Activated gamma-delta T cell treated with anti-CD3 and anti-CD28 coated beads, Interleukin-2, amount 50 U/mL, for 16 hours (primary cell): ENCODE measurements at regions not wholly inside any gene's neighbourhood (a gene's known extent, or its start where the extent isn't known, plus 50 kb on each side); places are given as distances from the start of the nearest gene placed in this dataset.
"Not testable (repeated sequence)": the region's sequence is repeated elsewhere in the genome, so short reads cannot be mapped to it uniquely, and the experiment has no call there.

Source experiments
- DNase-seq: peaks from one replicate; pipeline ENCODE4 v3.0.0-alpha.2; 2020; ENCODE audit warnings: low read depth

DNA sequence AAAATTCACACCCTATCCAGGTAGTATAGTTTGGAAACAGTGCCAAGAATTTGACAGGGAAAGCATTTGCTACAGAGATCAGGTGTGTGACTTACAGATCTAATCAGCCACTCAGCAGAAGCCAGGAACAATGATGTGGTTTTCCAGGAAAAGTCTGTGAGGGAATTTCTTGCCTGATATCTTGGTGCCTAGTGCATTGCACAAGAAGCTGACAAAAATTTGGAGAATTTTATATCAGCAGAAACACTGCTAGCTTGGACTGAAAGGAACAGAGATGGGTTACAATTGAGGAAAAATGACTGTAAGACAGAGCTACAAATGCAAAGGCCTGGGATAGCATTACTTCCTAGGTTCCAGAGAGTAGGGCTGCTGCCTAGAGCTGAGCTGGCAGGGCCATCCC is 658.1 kb upstream of the CHD1 start:
- no peak for DNase-seq

DNA sequence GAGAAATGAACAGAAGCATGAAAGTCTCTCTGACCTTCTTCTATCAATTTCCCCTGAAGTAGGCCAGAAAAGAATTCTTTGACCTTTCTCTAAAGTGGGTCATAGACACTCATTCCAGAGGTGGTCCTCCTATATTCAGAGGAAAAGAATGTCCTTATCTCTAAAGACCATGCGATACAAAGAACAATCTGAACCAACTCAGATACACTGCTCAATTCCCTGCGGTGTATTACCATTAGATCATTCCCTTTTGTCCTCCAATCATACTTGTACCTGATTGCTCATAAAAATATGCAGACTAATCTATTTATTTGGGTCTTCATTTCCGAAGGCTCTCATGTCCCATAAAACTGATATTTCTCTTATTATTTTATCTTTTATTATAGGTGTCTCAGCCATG is 652.4 kb upstream of the CHD1 start:
- DNase-seq: not testable (repeated sequence)

DNA sequence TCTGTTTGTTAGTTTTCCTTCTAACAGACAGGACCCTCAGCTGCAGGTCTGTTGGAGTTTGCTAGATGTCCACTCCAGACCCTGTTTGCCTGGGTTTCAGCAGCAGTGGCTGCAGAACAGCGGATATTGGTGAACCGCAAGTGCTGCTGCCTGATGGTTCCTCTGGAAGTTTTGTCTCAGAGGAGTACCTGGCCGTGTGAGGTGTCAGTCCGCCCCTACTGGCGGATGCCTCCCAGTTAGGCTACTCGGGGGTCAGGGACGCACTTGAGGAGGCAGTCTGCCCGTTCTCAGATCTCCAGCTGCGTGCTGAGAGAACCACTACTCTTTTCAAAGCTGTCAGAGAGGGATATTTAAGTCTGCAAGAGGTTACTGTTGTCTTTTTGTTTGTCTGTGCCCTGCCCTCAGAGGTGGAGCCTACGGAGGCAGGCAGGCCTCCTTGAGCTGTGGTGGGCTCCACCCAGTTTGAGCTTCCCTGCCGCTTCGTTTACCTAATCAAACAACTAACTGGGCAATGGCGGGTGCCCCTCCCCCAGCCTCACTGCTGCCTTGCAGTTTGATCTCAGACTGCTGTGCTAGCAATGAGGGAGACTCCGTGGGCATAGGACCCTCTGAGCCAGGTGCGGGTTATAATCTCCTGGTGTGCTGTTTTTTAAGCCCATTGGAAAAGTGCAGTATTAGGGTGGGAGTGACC is 634.3 kb upstream of the CHD1 start:
- DNase-seq: not testable (repeated sequence)

GRCh38 chr5:99553211-99553810 is 624.5 kb upstream of the CHD1 start:
- no peak for DNase-seq

- no peak for DNase-seq
Observed at GRCh38 chr5:99544356-99544755, 615.5 kb upstream of the CHD1 start.

DNA sequence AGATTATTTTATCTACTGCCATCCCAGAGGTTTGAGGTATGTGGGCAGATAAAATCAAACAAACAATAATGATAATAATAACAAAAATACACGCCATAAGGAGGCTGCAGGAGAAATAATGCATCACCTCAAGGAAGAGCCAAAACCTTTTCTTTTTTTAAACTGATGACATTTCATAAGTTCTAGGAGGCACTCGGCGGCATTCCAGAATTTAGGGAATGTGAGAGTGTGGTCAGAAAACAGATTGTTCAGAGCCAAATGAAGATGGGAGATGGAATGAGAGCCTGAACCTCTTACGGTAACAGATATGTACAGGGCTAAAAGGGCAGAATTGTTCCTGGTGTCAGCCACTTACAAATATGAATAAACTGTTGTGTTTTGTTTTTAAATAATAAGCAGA is 615.0 kb upstream of the CHD1 start:
- DNase-seq: no peak

DNA sequence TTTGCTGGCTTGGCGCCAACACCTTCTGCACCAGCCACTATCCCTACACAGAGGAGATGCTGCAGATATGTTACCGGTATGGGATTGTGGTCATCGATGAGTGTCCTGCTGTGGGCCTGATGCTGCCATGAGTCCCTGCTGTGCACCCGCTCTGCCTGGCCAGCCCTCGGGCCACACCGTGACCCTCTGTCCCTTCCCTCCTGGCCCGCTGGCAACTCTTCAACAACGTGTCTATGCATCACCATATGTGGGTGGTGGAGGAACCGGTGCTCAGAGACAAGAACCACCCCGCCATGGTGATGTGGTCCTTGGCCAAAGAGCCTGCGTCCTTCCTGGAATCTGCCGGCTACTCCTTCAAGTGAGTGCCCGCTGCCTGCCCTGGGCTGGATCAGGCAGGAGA is 605.4 kb upstream of the CHD1 start:
- not testable (repeated sequence) for DNase-seq

DNA sequence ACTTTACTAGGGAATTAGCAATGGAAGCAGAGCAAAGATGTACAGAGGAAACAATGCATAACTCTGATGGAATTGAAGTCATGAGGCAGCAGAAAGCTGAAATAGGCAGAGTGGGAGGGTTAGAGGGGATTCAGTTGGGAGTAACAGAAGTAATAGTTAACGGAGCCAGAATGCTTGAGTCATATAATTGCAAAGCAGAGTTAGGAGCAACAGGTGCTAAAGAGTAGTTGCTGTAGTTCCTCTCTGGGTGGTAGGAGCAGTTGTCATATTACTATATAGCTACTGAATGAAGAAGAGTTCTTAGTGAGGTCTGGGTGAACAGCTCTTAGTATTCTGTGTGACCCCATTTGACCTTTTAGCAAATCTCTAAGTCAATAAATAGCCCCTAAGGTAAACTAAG is 592.9 kb upstream of the CHD1 start:
- not testable (repeated sequence) for DNase-seq

DNA sequence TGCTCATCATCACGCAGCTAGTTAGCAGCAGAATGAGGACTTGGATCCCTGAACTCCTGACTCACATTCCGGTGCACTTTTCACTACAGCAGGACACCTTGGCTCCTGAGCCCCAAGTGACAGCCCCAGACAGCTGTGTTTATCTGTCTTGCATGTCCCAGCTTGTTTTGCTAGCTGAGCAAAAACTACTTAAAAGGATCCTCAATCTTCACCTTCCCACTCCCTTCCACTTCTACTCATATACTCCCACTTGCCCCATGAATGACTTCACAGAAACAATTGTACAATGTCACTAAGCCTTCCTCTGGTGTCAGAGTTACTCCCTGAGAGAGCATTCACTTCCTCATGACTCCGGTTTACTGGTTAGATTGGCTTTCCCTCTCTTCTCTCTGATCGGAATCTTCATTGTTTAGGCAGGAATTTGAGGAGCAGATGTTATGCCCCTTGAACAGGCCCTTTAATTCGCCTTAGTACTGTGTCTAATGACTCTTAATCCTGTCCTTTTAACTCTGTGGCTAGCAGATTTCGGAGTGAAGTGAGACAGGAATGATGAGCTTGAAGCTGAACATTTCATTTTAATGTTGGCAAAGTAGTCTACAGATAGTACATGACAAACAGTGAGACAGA is 587.2 kb upstream of the CHD1 start:
- DNase-seq: not testable (repeated sequence)

DNA sequence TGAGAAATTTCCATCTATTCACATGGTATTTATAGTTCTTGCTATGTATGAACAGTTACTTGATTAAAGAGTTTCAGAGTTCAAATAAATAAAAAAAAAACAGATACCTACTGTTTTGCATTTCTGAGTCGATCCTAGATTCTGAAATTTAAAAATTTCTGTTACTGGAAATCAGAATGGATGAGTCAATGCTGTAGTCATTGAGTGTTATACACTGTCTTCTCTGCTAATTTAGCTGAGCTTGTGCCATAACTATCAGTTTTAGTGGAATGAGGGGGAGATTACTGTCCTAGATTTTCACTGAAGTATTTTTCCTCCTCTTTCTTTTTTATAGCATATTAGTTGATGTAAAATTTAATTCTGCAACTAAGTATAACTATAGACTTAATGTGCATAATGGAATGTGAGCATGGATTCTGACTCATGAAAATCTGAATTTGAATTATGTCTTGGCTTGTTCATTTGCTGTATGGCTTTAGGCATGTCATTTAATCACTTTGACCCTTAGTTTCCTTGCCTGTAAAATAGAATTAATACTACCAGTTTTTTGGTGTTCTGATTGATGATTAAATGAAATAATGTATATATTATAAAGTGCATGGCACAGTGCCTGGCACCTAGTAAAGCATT is 581.5 kb upstream of the CHD1 start:
- not testable (repeated sequence) for DNase-seq

- not testable (repeated sequence) for DNase-seq
Observed at GRCh38 chr5:99509064-99509463, 580.3 kb upstream of the CHD1 start.

- not testable (repeated sequence) for DNase-seq
Observed at GRCh38 chr5:99495456-99495855, 566.6 kb upstream of the CHD1 start.

- DNase-seq: not testable (repeated sequence)
Observed at GRCh38 chr5:99478450-99478849, 549.6 kb upstream of the CHD1 start.

- not testable (repeated sequence) for DNase-seq
Observed at GRCh38 chr5:99473328-99473727, 544.5 kb upstream of the CHD1 start.

GRCh38 chr5:99471726-99472125 is 542.9 kb upstream of the CHD1 start:
- DNase-seq: not testable (repeated sequence)

- DNase-seq: not testable (repeated sequence)
Observed at GRCh38 chr5:99471178-99471577, 542.4 kb upstream of the CHD1 start.

GRCh38 chr5:99470636-99471035 is 541.8 kb upstream of the CHD1 start:
- not testable (repeated sequence) for DNase-seq

GRCh38 chr5:99460701-99461100 is 531.9 kb upstream of the CHD1 start:
- no peak for DNase-seq

- no peak for DNase-seq
Observed at GRCh38 chr5:99453196-99453595, 524.4 kb upstream of the CHD1 start.

DNA sequence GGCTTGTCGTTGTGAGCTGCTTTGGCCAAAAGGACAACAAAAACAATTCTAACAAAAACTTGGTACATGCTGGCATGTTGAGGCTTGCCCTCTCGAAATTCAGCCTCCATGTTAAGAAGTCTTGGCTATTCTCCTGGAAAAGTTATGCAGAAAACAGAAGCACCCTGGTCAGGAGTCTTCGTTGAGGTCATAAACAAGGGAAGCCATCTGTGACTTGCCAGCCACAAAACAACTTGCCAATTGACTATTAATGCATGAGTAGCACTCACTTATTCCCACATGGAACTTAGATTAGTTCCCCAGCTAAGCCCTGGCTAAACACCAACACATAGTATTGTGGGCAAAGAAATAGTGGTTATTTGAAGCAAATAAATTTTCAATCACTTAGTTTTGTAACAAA is 521.0 kb upstream of the CHD1 start:
- DNase-seq: no peak

DNA sequence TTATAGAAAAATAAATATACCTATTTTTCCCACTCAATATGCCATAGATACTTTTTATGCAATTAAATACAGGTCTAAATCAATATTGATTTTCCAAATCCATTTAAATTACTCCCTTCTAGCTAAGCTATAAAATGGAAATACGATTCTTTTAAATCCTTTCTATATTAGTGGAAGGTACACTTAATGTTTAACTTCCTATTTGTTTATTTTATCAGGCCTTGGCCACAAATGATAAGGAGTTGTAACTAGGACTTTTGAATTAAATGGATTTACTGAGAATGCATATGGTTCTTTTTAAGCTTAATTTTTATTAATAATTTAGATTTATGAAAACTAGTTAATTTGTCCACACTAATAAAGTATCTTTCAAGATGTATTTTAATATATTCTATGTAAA is 517.0 kb upstream of the CHD1 start:
- no peak for DNase-seq

- no peak for DNase-seq
Observed at GRCh38 chr5:99441235-99441634, 512.4 kb upstream of the CHD1 start.

GRCh38 chr5:99438619-99439018 is 509.8 kb upstream of the CHD1 start:
- DNase-seq: no peak
